SK-N-MC (cell line): ENCODE measurements at regions not wholly inside any gene's neighbourhood (a gene's known extent, or its start where the extent isn't known, plus 50 kb on each side); places are given as distances from the start of the nearest gene placed in this dataset.

Source experiments
- EZH2 ChIP-seq: fragments of 200-600 bp; sonication (generic); IDR thresholded peaks from one replicate; pipeline ENCODE4 v1.6.1; 2017; ENCODE audit warnings: antibody characterized with exemption
- POLR2AphosphoS5 ChIP-seq: IDR thresholded peaks from 2 replicates; pipeline ENCODE4 v1.6.1; 2012; ENCODE audit warnings: mild to moderate bottlenecking, low read depth, low read length, borderline replicate concordance

DNA sequence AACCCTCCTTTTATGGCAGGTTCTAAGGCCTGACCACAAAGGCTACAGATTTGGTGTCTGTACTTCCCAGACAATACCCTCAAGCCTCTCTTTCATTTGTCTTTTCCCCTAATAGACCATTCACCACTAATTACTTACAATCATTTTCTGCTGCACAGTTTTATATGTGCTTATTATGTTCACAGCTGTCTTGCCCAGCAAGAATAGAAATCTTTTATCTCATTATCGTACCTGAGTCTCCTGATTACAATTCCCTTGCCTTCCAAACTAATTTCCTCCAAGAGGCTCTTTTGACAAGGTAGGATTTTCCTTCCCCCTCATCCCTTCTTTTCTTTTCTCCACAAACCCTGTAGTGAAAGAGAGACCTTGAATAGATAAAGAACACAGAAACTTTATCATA is 352.5 kb upstream of the FMR1 start:
- no peak for TF ChIP-seq POLR2AphosphoS5
- no peak for TF ChIP-seq EZH2
